ENCODE measurements at regions not wholly inside any gene's neighbourhood (a gene's known extent, or its start where the extent isn't known, plus 50 kb on each side); places are given as distances from the start of the nearest gene placed in this dataset.

- H3K4me3 ChIP-seq: no peak overlapping the region
- intact Hi-C loops (cut with DNase I): no loop called here
- H3K27me3 ChIP-seq: no peaks in the 10 kb centered on the region
- WGBS, 2 donors: 84 to 85% methylated on average over 9 of the region's 9 CpGs
- no peaks in the 10 kb centered on the region for H3K9me3 ChIP-seq
- H3K4me1 ChIP-seq: peaks cover 8% of the 10 kb centered on the region
- TF ChIP-seq POLR2A (IDR thresholded peaks at IDR 0.05): no peak
- TF ChIP-seq CTCF (IDR thresholded peaks at IDR 0.05): no peak
- H3K27ac ChIP-seq: peak overlapping the region in 2 of 4 donors; percentile 76 to 77
- DNase-seq (no peak), ATAC-seq (no peak)
- H3K36me3 ChIP-seq (replicated peaks in 1 of 2; ENCODE audit: insufficient read depth in 1 of 2, low read depth in 2 of 2): no peaks in the 10 kb centered on the region
Measured at GRCh38 chr2:217332866-217333265, 473.0 kb upstream of the TNP1 start.

GRCh38 chr2:217332417-217332791 lies 472.5 kb upstream of the TNP1 start:
- WGBS, 2 donors: 92 to 100% methylated on average over 2 of the region's 2 CpGs
- no peaks in the 10 kb centered on the region for H3K36me3 ChIP-seq (replicated peaks in 1 of 2; ENCODE audit: insufficient read depth in 1 of 2, low read depth in 2 of 2)
- TF ChIP-seq POLR2A (IDR thresholded peaks at IDR 0.05) (no peak), CTCF (IDR thresholded peaks at IDR 0.05) (no peak)
- H3K4me1 ChIP-seq: peaks cover 8% of the 10 kb centered on the region
- H3K4me3 ChIP-seq: no peak overlapping the region
- DNase-seq (no peak), ATAC-seq (no peak)
- no peaks in the 10 kb centered on the region for H3K27me3 ChIP-seq
- H3K9me3 ChIP-seq: no peaks in the 10 kb centered on the region
- intact Hi-C loops (cut with DNase I): no loop called here
- peak overlapping the region in 3 of 4 donors; percentile 57 to 77 (median 76) for H3K27ac ChIP-seq

- no peak for TF ChIP-seq POLR2A (IDR thresholded peaks at IDR 0.05)
- intact Hi-C loops (cut with DNase I): no loop called here
- H3K27me3 ChIP-seq: no peaks in the 10 kb centered on the region
- ATAC-seq (peak; percentile 95), DNase-seq (peak; percentile 21 to 54 (median 34))
- H3K4me1 ChIP-seq: peaks cover 8% of the 10 kb centered on the region
- H3K9me3 ChIP-seq: no peaks in the 10 kb centered on the region
- peak overlapping the region; percentile 53 to 77 (median 66) for H3K27ac ChIP-seq
- no peak overlapping the region for H3K4me3 ChIP-seq
- 28 to 33% methylated on average over 3 of the region's 3 CpGs for WGBS, 2 donors
- H3K36me3 ChIP-seq (replicated peaks in 1 of 2; ENCODE audit: insufficient read depth in 1 of 2, low read depth in 2 of 2): no peaks in the 10 kb centered on the region
Measured at GRCh38 chr2:217331523-217332416, 471.9 kb upstream of the TNP1 start.

GRCh38 chr2:217330647-217331046 lies 470.8 kb upstream of the TNP1 start:
- intact Hi-C loops (cut with DNase I): no loop called here
- no peaks in the 10 kb centered on the region for H3K9me3 ChIP-seq
- TF ChIP-seq CTCF (IDR thresholded peaks at IDR 0.05) (no peak), POLR2A (IDR thresholded peaks at IDR 0.05) (no peak)
- H3K27me3 ChIP-seq: no peaks in the 10 kb centered on the region
- peak overlapping the region in 3 of 4 donors; percentile 57 to 77 (median 76) for H3K27ac ChIP-seq
- DNase-seq (no peak), ATAC-seq (no peak)
- peaks cover 8% of the 10 kb centered on the region for H3K4me1 ChIP-seq
- no peak overlapping the region for H3K4me3 ChIP-seq
- WGBS, 2 donors: 90 to 96% methylated on average over 9 of the region's 9 CpGs
- H3K36me3 ChIP-seq (replicated peaks in 1 of 2; ENCODE audit: insufficient read depth in 1 of 2, low read depth in 2 of 2): no peaks in the 10 kb centered on the region

GRCh38 chr2:217329023-217329431 lies 469.2 kb upstream of the TNP1 start:
- no peaks in the 10 kb centered on the region for H3K27me3 ChIP-seq
- no peak for ATAC-seq
- H3K36me3 ChIP-seq (replicated peaks in 1 of 2; ENCODE audit: insufficient read depth in 1 of 2, low read depth in 2 of 2): no peaks in the 10 kb centered on the region
- H3K4me3 ChIP-seq: no peak overlapping the region
- H3K4me1 ChIP-seq: peaks cover 8% of the 10 kb centered on the region
- no peak overlapping the region for H3K27ac ChIP-seq
- WGBS, 2 donors: 57 to 74% methylated on average over 4 of the region's 4 CpGs
- DNase-seq: no peak
- TF ChIP-seq POLR2A (IDR thresholded peaks at IDR 0.05) (no peak), CTCF (IDR thresholded peaks at IDR 0.05) (no peak)
- intact Hi-C loops (cut with DNase I): no loop called here
- H3K9me3 ChIP-seq: no peaks in the 10 kb centered on the region

Data from body of pancreas (tissue), 4 donors.